ENCODE measurements at regions not wholly inside any gene's neighbourhood (a gene's known extent, or its start where the extent isn't known, plus 50 kb on each side); places are given as distances from the start of the nearest gene placed in this dataset.
"Not testable (repeated sequence)": the region's sequence is repeated elsewhere in the genome, so short reads cannot be mapped to it uniquely, and the experiment has no call there.

GRCh38 chr12:54105809-54106208 is 52.2 kb downstream of the HOXC4 start:
- H3K4me3 ChIP-seq (ENCODE audit: low read depth in 1 of 2, low read length in 2 of 2); H3K36me3 ChIP-seq (ENCODE audit: control insufficient read depth in 1 of 2, insufficient read depth in 2 of 2, low read length in 2 of 2); H3K27ac ChIP-seq (ENCODE audit: low read length); H3K27me3 ChIP-seq (ENCODE audit: low read depth, low read length); H3K4me1 ChIP-seq (ENCODE audit: control insufficient read depth in 1 of 2, insufficient read depth in 2 of 2, low read length in 2 of 2); H3K9me3 ChIP-seq (ENCODE audit: control insufficient read depth in 1 of 2, low read length in 2 of 2): not testable (repeated sequence)

DNA sequence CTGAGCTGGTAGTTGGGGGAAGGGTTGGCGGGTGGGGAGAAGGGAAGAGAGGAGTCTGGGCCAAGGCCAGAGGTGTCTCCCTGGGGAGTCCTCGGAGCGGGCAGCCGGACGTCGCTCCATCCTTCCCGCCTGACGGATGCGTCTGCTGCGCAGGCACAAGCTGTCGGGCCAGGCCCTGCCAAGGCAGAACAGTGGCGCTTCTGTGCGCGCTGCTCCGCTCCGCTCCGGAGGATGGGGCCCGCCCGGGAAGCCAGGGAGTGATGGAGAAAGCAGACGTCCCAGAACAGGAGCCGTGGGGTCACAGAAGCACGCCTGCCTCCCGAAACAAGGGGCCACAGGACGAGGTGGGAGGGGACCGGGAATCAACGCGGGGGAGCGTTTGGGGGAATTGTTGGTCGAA is 52.6 kb downstream of the HOXC4 start:
- H3K36me3 ChIP-seq (ENCODE audit: control insufficient read depth in 1 of 2, insufficient read depth in 2 of 2, low read length in 2 of 2); H3K4me3 ChIP-seq (ENCODE audit: low read depth in 1 of 2, low read length in 2 of 2); H3K4me1 ChIP-seq (ENCODE audit: control insufficient read depth in 1 of 2, insufficient read depth in 2 of 2, low read length in 2 of 2); H3K27ac ChIP-seq (ENCODE audit: low read length); H3K27me3 ChIP-seq (ENCODE audit: low read depth, low read length); H3K9me3 ChIP-seq (ENCODE audit: control insufficient read depth in 1 of 2, low read length in 2 of 2): not testable (repeated sequence)

DNA sequence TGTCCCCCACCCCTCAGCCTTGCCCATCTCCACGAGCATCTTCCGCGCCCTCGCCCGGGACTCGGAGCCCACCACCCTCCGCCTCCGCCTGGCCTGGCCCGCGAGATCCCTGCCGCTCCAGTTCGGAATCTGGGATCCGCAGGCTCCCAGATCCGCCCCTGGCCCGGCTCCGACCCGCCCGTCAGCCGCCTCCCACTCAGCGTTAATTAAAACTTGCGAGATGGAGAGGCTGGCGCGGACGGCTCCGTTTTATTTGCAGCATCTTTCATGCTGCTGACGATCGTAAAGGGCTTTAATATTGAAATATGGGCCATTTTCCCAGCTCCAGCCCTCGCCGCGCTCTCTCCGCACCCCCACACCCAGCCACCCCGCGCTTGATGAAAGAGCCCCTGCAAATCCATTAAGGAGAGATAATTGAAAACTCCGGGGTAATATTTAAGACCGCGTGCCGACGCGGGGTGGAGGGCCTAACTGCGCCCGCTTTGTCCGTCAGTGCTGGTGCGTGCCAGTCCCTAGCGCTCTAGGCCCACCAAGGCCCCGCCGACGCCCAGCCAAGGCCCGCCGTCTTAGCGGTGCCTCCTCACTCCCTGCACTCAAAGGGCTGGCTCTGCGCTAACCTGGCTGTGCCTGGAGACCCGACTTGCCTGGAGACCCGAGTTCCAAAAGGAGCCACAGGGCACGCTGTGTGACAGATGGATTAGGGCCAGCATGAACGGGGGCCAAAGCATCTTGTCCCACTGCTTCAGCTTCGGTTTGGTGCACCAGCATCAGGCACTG is 53.4 kb downstream of the HOXC4 start:
- H3K4me1 ChIP-seq (ENCODE audit: control insufficient read depth in 1 of 2, insufficient read depth in 2 of 2, low read length in 2 of 2); H3K36me3 ChIP-seq (ENCODE audit: control insufficient read depth in 1 of 2, insufficient read depth in 2 of 2, low read length in 2 of 2); H3K27me3 ChIP-seq (ENCODE audit: low read depth, low read length); H3K4me3 ChIP-seq (ENCODE audit: low read depth in 1 of 2, low read length in 2 of 2); H3K27ac ChIP-seq (ENCODE audit: low read length); H3K9me3 ChIP-seq (ENCODE audit: control insufficient read depth in 1 of 2, low read length in 2 of 2): not testable (repeated sequence)

DNA sequence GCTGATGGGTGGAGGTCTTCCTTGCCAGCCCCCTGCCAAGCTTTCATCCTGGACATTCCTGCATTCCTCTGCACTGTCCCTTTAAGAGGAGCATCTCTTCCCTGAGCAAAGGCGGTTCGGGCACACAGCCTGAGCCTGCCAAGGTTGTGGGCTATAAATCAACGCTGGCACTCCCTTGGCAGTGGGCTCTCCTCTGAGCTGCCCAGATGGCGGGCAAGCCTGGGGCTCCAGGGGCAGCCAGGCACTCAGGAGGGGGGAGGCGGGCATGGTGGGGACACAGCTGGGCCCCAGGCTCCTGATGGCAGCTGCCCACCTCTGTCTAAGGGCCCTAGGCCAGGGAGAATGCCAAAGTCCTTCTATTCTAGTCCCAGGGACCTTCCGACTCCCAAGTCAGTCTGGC is 58.7 kb downstream of the HOXC4 start:
- H3K4me1 ChIP-seq (ENCODE audit: control insufficient read depth in 1 of 2, insufficient read depth in 2 of 2, low read length in 2 of 2); H3K9me3 ChIP-seq (ENCODE audit: control insufficient read depth in 1 of 2, low read length in 2 of 2); H3K27me3 ChIP-seq (ENCODE audit: low read depth, low read length); H3K36me3 ChIP-seq (ENCODE audit: control insufficient read depth in 1 of 2, insufficient read depth in 2 of 2, low read length in 2 of 2); H3K4me3 ChIP-seq (ENCODE audit: low read depth in 1 of 2, low read length in 2 of 2); H3K27ac ChIP-seq (ENCODE audit: low read length): not testable (repeated sequence)

GRCh38 chr12:54116055-54116454 is 62.4 kb downstream of the HOXC4 start:
- H3K4me1 ChIP-seq (ENCODE audit: control insufficient read depth in 1 of 2, insufficient read depth in 2 of 2, low read length in 2 of 2); H3K27ac ChIP-seq (ENCODE audit: low read length); H3K36me3 ChIP-seq (ENCODE audit: control insufficient read depth in 1 of 2, insufficient read depth in 2 of 2, low read length in 2 of 2); H3K4me3 ChIP-seq (ENCODE audit: low read depth in 1 of 2, low read length in 2 of 2); H3K9me3 ChIP-seq (ENCODE audit: control insufficient read depth in 1 of 2, low read length in 2 of 2); H3K27me3 ChIP-seq (ENCODE audit: low read depth, low read length): not testable (repeated sequence)

GRCh38 chr12:54117392-54117791 is 63.8 kb downstream of the HOXC4 start:
- H3K9me3 ChIP-seq (ENCODE audit: control insufficient read depth in 1 of 2, low read length in 2 of 2); H3K4me3 ChIP-seq (ENCODE audit: low read depth in 1 of 2, low read length in 2 of 2); H3K36me3 ChIP-seq (ENCODE audit: control insufficient read depth in 1 of 2, insufficient read depth in 2 of 2, low read length in 2 of 2); H3K27me3 ChIP-seq (ENCODE audit: low read depth, low read length); H3K4me1 ChIP-seq (ENCODE audit: control insufficient read depth in 1 of 2, insufficient read depth in 2 of 2, low read length in 2 of 2); H3K27ac ChIP-seq (ENCODE audit: low read length): not testable (repeated sequence)

- not testable (repeated sequence) for H3K9me3 ChIP-seq (ENCODE audit: control insufficient read depth in 1 of 2, low read length in 2 of 2); H3K27ac ChIP-seq (ENCODE audit: low read length); H3K4me1 ChIP-seq (ENCODE audit: control insufficient read depth in 1 of 2, insufficient read depth in 2 of 2, low read length in 2 of 2); H3K36me3 ChIP-seq (ENCODE audit: control insufficient read depth in 1 of 2, insufficient read depth in 2 of 2, low read length in 2 of 2); H3K4me3 ChIP-seq (ENCODE audit: low read depth in 1 of 2, low read length in 2 of 2); H3K27me3 ChIP-seq (ENCODE audit: low read depth, low read length)
Observed at GRCh38 chr12:54119082-54119481, 65.4 kb downstream of the HOXC4 start.

DNA sequence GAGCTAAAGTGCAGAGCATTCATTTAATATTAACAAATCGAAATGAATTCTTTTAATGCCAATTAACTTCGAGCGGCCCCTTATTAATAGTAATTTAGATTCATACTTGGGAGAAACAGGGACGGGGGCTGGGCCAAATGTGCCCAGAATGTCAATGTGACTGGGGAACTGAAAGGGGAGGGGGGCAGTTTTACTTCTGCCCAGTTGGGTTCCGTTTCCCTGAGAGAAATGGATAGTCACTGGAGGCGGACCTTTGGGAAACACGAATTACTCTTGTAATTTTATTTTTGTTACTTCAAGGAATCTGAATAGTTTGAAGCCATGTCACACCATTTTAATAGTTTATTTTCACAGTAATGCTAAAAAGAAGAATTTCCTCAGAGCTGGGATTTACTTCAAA is 64.8 kb downstream of the SMUG1 start:
- not testable (repeated sequence) for H3K36me3 ChIP-seq (ENCODE audit: control insufficient read depth in 1 of 2, insufficient read depth in 2 of 2, low read length in 2 of 2); H3K9me3 ChIP-seq (ENCODE audit: control insufficient read depth in 1 of 2, low read length in 2 of 2); H3K27me3 ChIP-seq (ENCODE audit: low read depth, low read length); H3K4me3 ChIP-seq (ENCODE audit: low read depth in 1 of 2, low read length in 2 of 2); H3K27ac ChIP-seq (ENCODE audit: low read length)
- H3K4me1 ChIP-seq (ENCODE audit: control insufficient read depth in 1 of 2, insufficient read depth in 2 of 2, low read length in 2 of 2) = peaks cover 0 to 11% of the 10 kb centered on the region in 2 donors

DNA sequence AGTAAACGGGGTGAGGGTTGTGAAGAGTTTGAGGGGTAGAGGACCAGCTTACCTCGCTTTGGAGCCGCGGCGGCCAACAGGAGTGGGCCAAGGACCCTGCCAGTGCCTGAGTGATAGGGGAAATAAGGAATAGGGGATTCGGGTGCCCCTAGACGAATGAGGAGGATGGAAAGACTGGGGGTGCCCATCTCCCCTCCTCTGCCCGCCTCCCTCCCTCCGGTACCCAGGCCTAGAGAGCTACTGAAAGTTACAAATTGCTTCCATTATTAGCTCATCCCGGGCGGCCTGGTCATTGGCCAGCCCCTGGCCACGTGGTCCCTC is 63.1 kb downstream of the SMUG1 start:
- not testable (repeated sequence) for H3K27ac ChIP-seq (ENCODE audit: low read length); H3K27me3 ChIP-seq (ENCODE audit: low read depth, low read length); H3K36me3 ChIP-seq (ENCODE audit: control insufficient read depth in 1 of 2, insufficient read depth in 2 of 2, low read length in 2 of 2); H3K9me3 ChIP-seq (ENCODE audit: control insufficient read depth in 1 of 2, low read length in 2 of 2)
- peak overlapping the region; percentile 79 to 87 for H3K4me3 ChIP-seq (ENCODE audit: low read depth in 1 of 2, low read length in 2 of 2)
- H3K4me1 ChIP-seq (ENCODE audit: control insufficient read depth in 1 of 2, insufficient read depth in 2 of 2, low read length in 2 of 2) = peaks cover 0 to 17% of the 10 kb centered on the region in 2 donors

DNA sequence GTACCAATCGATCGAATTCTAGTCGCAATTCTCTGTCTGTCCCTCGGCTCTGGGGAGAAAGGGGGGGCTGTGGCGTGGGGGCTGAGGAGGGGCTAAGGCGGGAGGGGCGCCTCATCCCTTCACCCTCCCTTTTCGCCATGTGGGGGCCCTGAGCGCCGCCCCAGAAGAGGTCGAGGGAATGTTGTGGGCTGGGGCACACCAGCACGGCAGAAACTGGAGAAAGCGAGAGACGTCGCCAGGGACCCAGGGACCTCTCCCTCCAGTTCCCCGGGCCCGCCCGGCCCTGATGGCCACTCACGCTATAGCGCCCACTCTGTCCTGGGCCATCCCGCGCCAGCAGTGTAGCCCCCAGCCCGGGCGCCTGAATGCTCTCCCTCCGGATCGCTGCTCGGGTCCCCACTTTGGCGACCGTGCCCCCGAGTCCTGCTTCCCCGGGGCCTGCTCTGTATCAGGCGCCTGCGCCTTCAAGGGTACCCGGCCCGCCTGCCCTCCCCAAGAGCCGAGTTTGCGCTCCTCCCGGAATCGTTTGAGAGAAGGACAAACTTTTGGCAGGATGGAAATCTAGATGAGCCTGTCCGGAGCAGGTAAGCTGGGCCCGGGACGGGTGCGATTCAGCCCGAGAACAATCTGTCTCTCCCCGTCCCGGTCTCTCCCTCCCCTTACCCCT is 62.6 kb downstream of the SMUG1 start:
- Histone ChIP-seq H3K36me3 (ENCODE audit: control insufficient read depth in 1 of 2, insufficient read depth in 2 of 2, low read length in 2 of 2) (no peaks in the 10 kb centered on the region), H3K27me3 (ENCODE audit: low read depth, low read length) (peaks cover 7% of the 10 kb centered on the region), H3K9me3 (ENCODE audit: control insufficient read depth in 1 of 2, low read length in 2 of 2) (no peaks in the 10 kb centered on the region), H3K4me3 (ENCODE audit: low read depth in 1 of 2, low read length in 2 of 2) (peak overlapping the region; percentile 79 to 87), H3K4me1 (ENCODE audit: control insufficient read depth in 1 of 2, insufficient read depth in 2 of 2, low read length in 2 of 2) (peaks cover 0 to 22% of the 10 kb centered on the region in 2 donors), H3K27ac (ENCODE audit: low read length) (peak overlapping the region; percentile 62)

- H3K27me3 ChIP-seq (ENCODE audit: low read depth, low read length) = peaks cover 12% of the 10 kb centered on the region
- H3K27ac ChIP-seq (ENCODE audit: low read length) = peak overlapping the region; percentile 62
- peaks cover 2 to 30% of the 10 kb centered on the region in 2 donors for H3K4me1 ChIP-seq (ENCODE audit: control insufficient read depth in 1 of 2, insufficient read depth in 2 of 2, low read length in 2 of 2)
- H3K9me3 ChIP-seq (ENCODE audit: control insufficient read depth in 1 of 2, low read length in 2 of 2) = no peaks in the 10 kb centered on the region
- H3K36me3 ChIP-seq (ENCODE audit: control insufficient read depth in 1 of 2, insufficient read depth in 2 of 2, low read length in 2 of 2) = no peaks in the 10 kb centered on the region
- peak overlapping the region; percentile 79 to 87 for H3K4me3 ChIP-seq (ENCODE audit: low read depth in 1 of 2, low read length in 2 of 2)
Observed at GRCh38 chr12:54126696-54127537, 61.9 kb downstream of the SMUG1 start.

All from muscle layer of duodenum (tissue), 2 donors.